ENCODE measurements at regions not wholly inside any gene's neighbourhood (a gene's known extent, or its start where the extent isn't known, plus 50 kb on each side); places are given as distances from the start of the nearest gene placed in this dataset.

DNA sequence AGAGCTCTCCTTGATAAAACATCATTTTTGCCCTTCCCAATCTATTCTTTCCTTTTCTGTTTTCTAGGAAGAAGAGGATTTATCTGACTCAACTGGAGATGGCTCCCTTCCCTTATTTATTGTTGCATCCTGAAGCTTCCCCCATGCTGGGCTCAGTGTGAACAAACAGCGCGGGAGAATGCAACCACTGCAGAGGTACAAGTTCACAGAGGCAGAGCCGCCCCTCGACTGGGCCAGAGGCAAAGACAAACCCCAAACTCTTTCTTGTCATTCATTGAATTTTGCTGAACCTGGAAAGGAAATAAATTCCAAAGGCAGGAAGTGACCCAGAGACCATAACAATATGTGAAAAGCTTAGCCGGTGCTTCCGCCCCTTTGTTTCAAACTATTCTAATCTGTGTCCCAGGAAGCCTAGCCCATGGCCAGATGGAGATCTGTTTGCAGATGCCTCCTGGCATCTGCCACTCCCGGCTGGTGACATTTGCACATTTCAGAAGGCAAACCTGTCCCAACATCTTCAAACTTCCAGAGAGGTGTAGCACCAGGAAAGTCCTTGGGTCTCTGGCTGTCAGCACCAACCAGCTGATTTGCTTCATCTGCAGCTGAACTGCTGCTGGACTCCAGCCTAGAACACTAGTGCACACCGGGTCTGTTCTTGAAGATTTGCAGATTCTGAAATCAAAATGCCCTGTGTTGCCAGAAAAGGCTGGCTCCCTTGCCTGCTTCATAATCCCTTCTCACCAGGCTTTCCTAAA is 79.4 kb upstream of the MAP4K3 start:
- 67 to 70% methylated on average over 8 of the region's 8 CpGs for WGBS, 2 donors
- Histone ChIP-seq H3K4me3 (no peak overlapping the region), H3K36me3 (peaks cover 0 to 10% (median 0%) of the 10 kb centered on the region in 3 donors), H3K4me1 (peaks cover 0 to 29% (median 24%) of the 10 kb centered on the region in 4 donors), H3K27me3 (no peaks in the 10 kb centered on the region), H3K27ac (no peak overlapping the region), H3K9me3 (peaks cover 0 to 4% (median 0%) of the 10 kb centered on the region in 4 donors)
- no peak for DNase-seq (ENCODE audit: low spot score in 2 of 2)
- TF ChIP-seq POLR2A (IDR thresholded peaks at IDR 0.05): no peak
- TF ChIP-seq, protein P1, sequence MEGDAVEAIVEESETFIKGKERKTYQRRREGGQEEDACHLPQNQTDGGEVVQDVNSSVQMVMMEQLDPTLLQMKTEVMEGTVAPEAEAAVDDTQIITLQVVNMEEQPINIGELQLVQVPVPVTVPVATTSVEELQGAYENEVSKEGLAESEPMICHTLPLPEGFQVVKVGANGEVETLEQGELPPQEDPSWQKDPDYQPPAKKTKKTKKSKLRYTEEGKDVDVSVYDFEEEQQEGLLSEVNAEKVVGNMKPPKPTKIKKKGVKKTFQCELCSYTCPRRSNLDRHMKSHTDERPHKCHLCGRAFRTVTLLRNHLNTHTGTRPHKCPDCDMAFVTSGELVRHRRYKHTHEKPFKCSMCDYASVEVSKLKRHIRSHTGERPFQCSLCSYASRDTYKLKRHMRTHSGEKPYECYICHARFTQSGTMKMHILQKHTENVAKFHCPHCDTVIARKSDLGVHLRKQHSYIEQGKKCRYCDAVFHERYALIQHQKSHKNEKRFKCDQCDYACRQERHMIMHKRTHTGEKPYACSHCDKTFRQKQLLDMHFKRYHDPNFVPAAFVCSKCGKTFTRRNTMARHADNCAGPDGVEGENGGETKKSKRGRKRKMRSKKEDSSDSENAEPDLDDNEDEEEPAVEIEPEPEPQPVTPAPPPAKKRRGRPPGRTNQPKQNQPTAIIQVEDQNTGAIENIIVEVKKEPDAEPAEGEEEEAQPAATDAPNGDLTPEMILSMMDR (IDR thresholded peaks at IDR 0.05): no peak
- TF ChIP-seq EP300 (IDR thresholded peaks at IDR 0.05): no peak

DNA sequence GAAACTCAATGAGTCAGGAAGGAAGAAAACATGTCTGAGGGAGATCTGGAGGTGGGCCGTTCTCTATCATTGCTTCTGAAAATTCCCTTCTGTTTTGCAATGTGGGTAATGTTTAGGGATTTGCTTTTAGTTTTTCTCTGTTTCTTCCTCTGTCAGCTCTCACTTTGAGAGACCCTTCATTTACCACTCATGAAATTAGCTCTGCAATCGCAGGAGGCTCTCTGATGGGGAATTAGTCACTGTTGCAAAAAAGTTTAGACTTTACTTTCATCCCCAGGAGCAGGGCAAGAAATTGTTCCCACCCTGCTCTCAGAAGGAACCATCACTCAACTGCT is 80.0 kb upstream of the MAP4K3 start:
- 74 to 87% methylated on average over 2 of the region's 2 CpGs for WGBS, 2 donors
- peaks cover 0 to 24% (median 20%) of the 10 kb centered on the region in 4 donors for H3K4me1 ChIP-seq
- H3K27ac ChIP-seq: no peak overlapping the region
- TF ChIP-seq EP300 (IDR thresholded peaks at IDR 0.05) (no peak), POLR2A (IDR thresholded peaks at IDR 0.05) (no peak)
- TF ChIP-seq, protein P1 (IDR thresholded peaks at IDR 0.05): no peak
- H3K4me3 ChIP-seq: no peak overlapping the region
- H3K36me3 ChIP-seq: peaks cover 0 to 15% (median 0%) of the 10 kb centered on the region in 3 donors
- no peaks in the 10 kb centered on the region for H3K27me3 ChIP-seq
- H3K9me3 ChIP-seq: peaks cover 0 to 10% (median 0%) of the 10 kb centered on the region in 4 donors
- DNase-seq (ENCODE audit: low spot score in 2 of 2): no peak

DNA sequence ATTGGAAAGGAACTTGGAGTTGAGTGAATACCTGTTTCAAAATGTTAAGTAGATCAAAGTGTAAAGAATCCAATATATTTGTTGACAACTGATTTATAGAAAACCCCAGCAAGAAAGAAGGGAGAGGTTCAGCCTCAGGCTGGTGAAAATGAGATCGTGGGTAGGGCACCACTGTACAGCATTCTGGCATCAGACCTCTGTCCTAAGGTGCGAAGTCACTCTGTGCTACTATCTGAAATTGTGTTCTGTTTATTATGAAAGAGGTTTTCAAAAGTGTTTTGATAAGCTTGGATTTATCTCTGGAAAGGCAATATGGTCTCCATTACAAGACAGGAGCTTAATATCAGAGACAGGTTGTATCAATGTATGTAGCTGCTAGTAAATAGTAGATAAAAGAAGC is 80.5 kb upstream of the MAP4K3 start:
- Histone ChIP-seq H3K27me3 (no peaks in the 10 kb centered on the region), H3K4me1 (peaks cover 0 to 18% (median 14%) of the 10 kb centered on the region in 4 donors), H3K36me3 (peaks cover 0 to 16% (median 0%) of the 10 kb centered on the region in 3 donors), H3K4me3 (no peak overlapping the region), H3K9me3 (peaks cover 0 to 10% (median 0%) of the 10 kb centered on the region in 4 donors), H3K27ac (no peak overlapping the region)
- WGBS, 2 donors: 85 to 95% methylated on average over 2 of the region's 2 CpGs
- DNase-seq (ENCODE audit: low spot score in 2 of 2): no peak
- TF ChIP-seq POLR2A (IDR thresholded peaks at IDR 0.05): no peak
- TF ChIP-seq, protein P1 (IDR thresholded peaks at IDR 0.05): no peak
- no peak for TF ChIP-seq EP300 (IDR thresholded peaks at IDR 0.05)

DNA sequence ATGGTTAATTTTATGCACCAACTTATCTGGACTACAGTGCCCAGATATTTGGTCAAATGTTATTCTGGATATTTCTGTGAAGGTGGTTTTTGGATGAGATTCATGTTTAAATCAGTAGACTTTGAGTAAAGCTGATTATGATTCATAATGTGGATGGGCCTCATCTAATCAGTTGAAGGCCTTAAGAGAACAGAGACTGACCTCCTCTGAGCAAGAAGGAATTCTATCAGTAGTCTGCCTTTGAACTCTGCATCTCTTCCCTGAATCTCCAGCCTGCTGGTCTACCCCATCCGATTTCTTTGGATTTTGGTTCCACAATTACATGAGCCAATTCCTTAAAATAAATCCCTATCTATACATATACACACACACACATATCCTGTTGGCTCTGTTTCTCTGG is 82.8 kb upstream of the MAP4K3 start:
- H3K4me1 ChIP-seq: no peaks in the 10 kb centered on the region
- no peak overlapping the region for H3K4me3 ChIP-seq
- H3K27ac ChIP-seq: no peak overlapping the region
- peaks cover 0 to 10% (median 0%) of the 10 kb centered on the region in 4 donors for H3K9me3 ChIP-seq
- WGBS, 2 donors: 92 to 95% methylated on average over 1 of the region's 1 CpG
- no peak for DNase-seq (ENCODE audit: low spot score in 2 of 2)
- TF ChIP-seq, protein P1 (IDR thresholded peaks at IDR 0.05): no peak
- TF ChIP-seq EP300 (IDR thresholded peaks at IDR 0.05) (no peak), POLR2A (IDR thresholded peaks at IDR 0.05) (no peak)
- H3K36me3 ChIP-seq: peaks cover 0 to 18% (median 0%) of the 10 kb centered on the region in 3 donors
- H3K27me3 ChIP-seq: no peaks in the 10 kb centered on the region

DNA sequence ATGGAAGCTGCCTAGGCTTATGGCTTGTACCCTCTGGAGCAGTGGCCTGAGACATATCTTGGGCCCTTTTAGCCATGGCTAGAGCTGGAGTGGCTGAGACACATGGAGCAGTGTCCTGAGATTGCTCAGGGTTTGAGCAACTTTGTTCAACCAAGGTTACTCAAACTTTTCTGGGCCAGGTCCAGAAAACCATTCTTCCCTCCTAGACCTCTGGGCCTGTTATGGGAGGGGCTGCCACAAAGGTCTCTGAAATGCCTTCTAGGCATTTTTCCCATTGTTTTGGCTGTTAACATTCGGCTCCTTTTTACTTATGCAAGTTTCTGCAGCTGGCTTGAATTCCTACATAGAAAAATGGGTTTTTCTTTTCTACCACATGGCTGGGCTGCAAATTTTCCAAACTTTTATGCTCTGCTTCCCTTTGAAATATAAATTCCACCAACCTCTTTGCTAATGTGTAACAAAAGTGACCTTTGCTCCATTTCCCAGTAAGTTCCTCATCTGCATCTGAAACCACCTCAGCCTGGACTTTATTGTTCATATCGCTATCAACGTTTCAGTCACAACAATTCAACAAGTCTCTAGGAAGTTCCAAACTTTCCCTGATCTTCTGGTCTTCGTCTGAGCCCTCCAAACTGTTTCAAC is 84.9 kb upstream of the MAP4K3 start:
- TF ChIP-seq POLR2A (IDR thresholded peaks at IDR 0.05): no peak
- Histone ChIP-seq H3K27ac (no peak overlapping the region), H3K4me3 (no peak overlapping the region), H3K36me3 (peaks cover 0 to 18% (median 0%) of the 10 kb centered on the region in 3 donors), H3K27me3 (no peaks in the 10 kb centered on the region), H3K4me1 (no peaks in the 10 kb centered on the region), H3K9me3 (peaks cover 0 to 10% (median 0%) of the 10 kb centered on the region in 4 donors)
- no peak for DNase-seq (ENCODE audit: low spot score in 2 of 2)
- 63 to 66% methylated on average over 4 of the region's 4 CpGs for WGBS, 2 donors
